HG03558 (cell line): ENCODE measurements at regions not wholly inside any gene's neighbourhood (a gene's known extent, or its start where the extent isn't known, plus 50 kb on each side); places are given as distances from the start of the nearest gene placed in this dataset.
"Not testable (repeated sequence)": the region's sequence is repeated elsewhere in the genome, so short reads cannot be mapped to it uniquely, and the experiment has no call there.

Experiments
- ATAC-seq: cut with Tn5 transposase; IDR thresholded peaks from one replicate; pipeline ENCODE4 v1.9.1; 2021; ENCODE audit warnings: moderate number of reproducible peaks; ENCODE audit not compliant: unreplicated experiment; ENCODE audit errors: extremely low read depth

- no peak for ATAC-seq
These were observed 682.1 kb upstream of the NRP1 start for GRCh38 chr10:34016576-34016975.

- no peak for ATAC-seq
These were observed 681.2 kb upstream of the NRP1 start for GRCh38 chr10:34015700-34016099.

GRCh38 chr10:34013235-34013634, 678.8 kb upstream of the NRP1 start:
- no peak for ATAC-seq

GRCh38 chr10:34010891-34011290, 676.4 kb upstream of the NRP1 start:
- no peak for ATAC-seq

GRCh38 chr10:34010228-34010627, 675.8 kb upstream of the NRP1 start:
- not testable (repeated sequence) for ATAC-seq

- no peak for ATAC-seq
These were observed 674.2 kb upstream of the NRP1 start for GRCh38 chr10:34008656-34009055.

- ATAC-seq: no peak
These were observed 672.0 kb upstream of the NRP1 start for GRCh38 chr10:34006471-34006870.

- no peak for ATAC-seq
These were observed 669.1 kb upstream of the NRP1 start for GRCh38 chr10:34003561-34003960.

- no peak for ATAC-seq
These were observed 668.4 kb upstream of the NRP1 start for GRCh38 chr10:34002896-34003295.

- no peak for ATAC-seq
These were observed 667.4 kb upstream of the NRP1 start for GRCh38 chr10:34001831-34002230.

- no peak for ATAC-seq
These were observed 666.7 kb upstream of the NRP1 start for GRCh38 chr10:34001087-34001580.

- no peak for ATAC-seq
These were observed 659.5 kb upstream of the NRP1 start for GRCh38 chr10:33993917-33994316.

GRCh38 chr10:33991924-33992323, 657.5 kb upstream of the NRP1 start:
- ATAC-seq: no peak

GRCh38 chr10:33986515-33986914, 652.0 kb upstream of the NRP1 start:
- ATAC-seq: no peak

GRCh38 chr10:33986016-33986415, 651.5 kb upstream of the NRP1 start:
- no peak for ATAC-seq

GRCh38 chr10:33982995-33983394, 648.5 kb upstream of the NRP1 start:
- ATAC-seq: no peak

GRCh38 chr10:33981301-33981700, 646.8 kb upstream of the NRP1 start:
- no peak for ATAC-seq

GRCh38 chr10:33979195-33979594, 644.7 kb upstream of the NRP1 start:
- no peak for ATAC-seq

GRCh38 chr10:33975481-33975880, 641.0 kb upstream of the NRP1 start:
- no peak for ATAC-seq

GRCh38 chr10:33974976-33975478, 640.6 kb upstream of the NRP1 start:
- no peak for ATAC-seq

GRCh38 chr10:33968983-33969382, 634.5 kb upstream of the NRP1 start:
- no peak for ATAC-seq

- no peak for ATAC-seq
These were observed 633.2 kb upstream of the NRP1 start for GRCh38 chr10:33967606-33968120.

GRCh38 chr10:33966946-33967345, 632.5 kb upstream of the NRP1 start:
- no peak for ATAC-seq
